Psoas muscle (tissue), 7 donors: ENCODE measurements at regions not wholly inside any gene's neighbourhood (a gene's known extent, or its start where the extent isn't known, plus 50 kb on each side); places are given as distances from the start of the nearest gene placed in this dataset.

Experiments used
- ATAC-seq, 4 donors: fragments of 200-7000 bp; cut with Tn5 transposase; one replicate each; pipeline ENCODE4 v1.9.1; 2020; ENCODE audit warnings: moderate library complexity in 3 of 4, mild to moderate bottlenecking in 2 of 4
- DNase-seq, 2 donors: peaks; one replicate each; pipeline ENCODE4 v3.0.0-alpha.2; 2020
- H3K27ac ChIP-seq: fragments of 200-600 bp; one replicate; pipeline ENCODE4 v1.8.0; 2022
- H3K27me3 ChIP-seq, 3 donors: fragments of 200-600 bp in 1 of 3; one replicate each; pipeline versions ENCODE4 v1.6.1 to v1.8.0; 2013 to 2022; ENCODE audit warnings: low read length in 2 of 3, mild to moderate bottlenecking in 2 of 3, moderate library complexity in 1 of 3; ENCODE audit not compliant: insufficient read depth in 3 of 3
- H3K36me3 ChIP-seq, 2 donors: fragments of 200-600 bp in 1 of 2; one replicate each; pipeline versions ENCODE4 v1.6.1 to v1.8.0; 2013 to 2022; ENCODE audit warnings: low read depth in 1 of 2, mild to moderate bottlenecking in 1 of 2, moderate library complexity in 1 of 2; ENCODE audit not compliant: insufficient read depth in 1 of 2
- H3K4me1 ChIP-seq: fragments of 200-600 bp; one replicate; pipeline ENCODE4 v1.8.0; 2022
- H3K4me3 ChIP-seq: fragments of 200-600 bp; one replicate; pipeline ENCODE4 v1.8.0; 2022; ENCODE audit warnings: mild to moderate bottlenecking
- H3K9me3 ChIP-seq: fragments of 200-600 bp; one replicate; pipeline ENCODE4 v1.8.0; 2022
- WGBS, 3 donors: extraction: QIAGEN DNeasy Blood & Tissue Kit; methylation state at CpG; one replicate each; pipeline versions ENCODE4 v1.1.6 to v1.1.7; 2013; 5-methylcytosine and 5-hydroxymethylcytosine counted together
- intact Hi-C, 2 donors: fragments of 100-400 bp; cut with DNase I; formaldehyde crosslinking; loops; one replicate each; pipeline versions ENCODE4 v1.11.0 to v1.14.2; 2022
- TF ChIP-seq, protein P1 (sequence below): fragments of 200-600 bp; IDR thresholded peaks from one replicate; pipeline ENCODE4 v1.8.0; 2022; ENCODE audit warnings: antibody characterized with exemption
- donor health status: healthy with polysubstance abuse.
- donor health status: DM: no; HTN: no; CAD: no; lungs with moderate emphysema.
- donor health status: Bipolar disorder and iron deficiency.
- donor health status: healthy.
- donor health status: DM: yes; HTN: yes; CAD: no.
- donor health status: DM: no; HTN: no; CAD: no.
- donor health status: DM: yes; HTN: yes; CAD: no.

DNA sequence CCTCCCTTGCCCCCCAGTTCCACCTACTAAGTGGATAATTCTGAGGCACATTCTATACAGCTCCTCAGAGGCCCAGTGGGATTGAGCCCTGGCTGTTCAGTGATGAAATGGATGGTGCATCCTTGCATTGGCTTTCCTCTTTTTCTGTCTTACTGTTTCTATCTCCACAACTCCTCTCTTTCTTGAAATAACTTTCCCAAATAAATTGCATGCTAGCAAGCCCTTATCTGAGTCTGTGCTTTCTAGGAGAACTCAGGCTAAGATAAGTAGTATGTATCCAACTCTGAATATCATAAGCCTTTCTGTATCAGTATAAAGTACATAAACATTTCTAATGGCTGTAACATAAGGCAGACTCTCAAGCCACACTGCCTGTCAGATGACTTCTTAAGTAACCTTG lies 603.8 kb upstream of the USP24 start:
- H3K36me3 ChIP-seq: no peaks in the 10 kb centered on the region
- H3K27me3 ChIP-seq: no peaks in the 10 kb centered on the region
- ATAC-seq: no peak
- DNase-seq: no peak
- no peaks in the 10 kb centered on the region for H3K9me3 ChIP-seq
- H3K27ac ChIP-seq: no peak overlapping the region
- intact Hi-C loops: no loop called here
- H3K4me1 ChIP-seq: no peaks in the 10 kb centered on the region
- TF ChIP-seq, protein P1, sequence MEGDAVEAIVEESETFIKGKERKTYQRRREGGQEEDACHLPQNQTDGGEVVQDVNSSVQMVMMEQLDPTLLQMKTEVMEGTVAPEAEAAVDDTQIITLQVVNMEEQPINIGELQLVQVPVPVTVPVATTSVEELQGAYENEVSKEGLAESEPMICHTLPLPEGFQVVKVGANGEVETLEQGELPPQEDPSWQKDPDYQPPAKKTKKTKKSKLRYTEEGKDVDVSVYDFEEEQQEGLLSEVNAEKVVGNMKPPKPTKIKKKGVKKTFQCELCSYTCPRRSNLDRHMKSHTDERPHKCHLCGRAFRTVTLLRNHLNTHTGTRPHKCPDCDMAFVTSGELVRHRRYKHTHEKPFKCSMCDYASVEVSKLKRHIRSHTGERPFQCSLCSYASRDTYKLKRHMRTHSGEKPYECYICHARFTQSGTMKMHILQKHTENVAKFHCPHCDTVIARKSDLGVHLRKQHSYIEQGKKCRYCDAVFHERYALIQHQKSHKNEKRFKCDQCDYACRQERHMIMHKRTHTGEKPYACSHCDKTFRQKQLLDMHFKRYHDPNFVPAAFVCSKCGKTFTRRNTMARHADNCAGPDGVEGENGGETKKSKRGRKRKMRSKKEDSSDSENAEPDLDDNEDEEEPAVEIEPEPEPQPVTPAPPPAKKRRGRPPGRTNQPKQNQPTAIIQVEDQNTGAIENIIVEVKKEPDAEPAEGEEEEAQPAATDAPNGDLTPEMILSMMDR: no peak
- H3K4me3 ChIP-seq: no peak overlapping the region

- no peaks in the 10 kb centered on the region for H3K4me1 ChIP-seq
- TF ChIP-seq, protein P1: no peak
- WGBS, 3 donors: 88 to 95% (median 92%) methylated on average over 3 of the region's 3 CpGs
- no peak overlapping the region for H3K4me3 ChIP-seq
- no peaks in the 10 kb centered on the region for H3K36me3 ChIP-seq
- ATAC-seq (no peak), DNase-seq (no peak)
- H3K27me3 ChIP-seq: no peaks in the 10 kb centered on the region
- no peak overlapping the region for H3K27ac ChIP-seq
- H3K9me3 ChIP-seq: no peaks in the 10 kb centered on the region
- intact Hi-C loops: no loop called here
Observed at GRCh38 chr1:55816456-55817426, 601.6 kb upstream of the USP24 start.

GRCh38 chr1:55815745-55816455 lies 600.7 kb upstream of the USP24 start:
- no peaks in the 10 kb centered on the region for H3K27me3 ChIP-seq
- intact Hi-C loops: no loop called here
- DNase-seq (no peak), ATAC-seq (no peak)
- TF ChIP-seq, protein P1: no peak
- no peaks in the 10 kb centered on the region for H3K9me3 ChIP-seq
- WGBS, 3 donors: 80 to 91% (median 89%) methylated on average over 5 of the region's 5 CpGs
- H3K4me3 ChIP-seq: no peak overlapping the region
- H3K27ac ChIP-seq: no peak overlapping the region
- H3K4me1 ChIP-seq: no peaks in the 10 kb centered on the region
- H3K36me3 ChIP-seq: no peaks in the 10 kb centered on the region

- Histone ChIP-seq H3K9me3 (no peaks in the 10 kb centered on the region), H3K36me3 (no peaks in the 10 kb centered on the region), H3K27ac (no peak overlapping the region), H3K4me1 (no peaks in the 10 kb centered on the region), H3K4me3 (no peak overlapping the region), H3K27me3 (no peaks in the 10 kb centered on the region)
- intact Hi-C loops: no loop called here
- ATAC-seq: no peak
- TF ChIP-seq, protein P1: no peak
- DNase-seq: no peak
- WGBS, 3 donors: 80 to 91% (median 81%) methylated on average over 1 of the region's 1 CpG
Observed at GRCh38 chr1:55814967-55815366, 599.8 kb upstream of the USP24 start.
